PC-9 (cell line): ENCODE measurements at regions not wholly inside any gene's neighbourhood (a gene's known extent, or its start where the extent isn't known, plus 50 kb on each side); places are given as distances from the start of the nearest gene placed in this dataset.
"Not testable (repeated sequence)": the region's sequence is repeated elsewhere in the genome, so short reads cannot be mapped to it uniquely, and the experiment has no call there.

Experiments
- BruUV-seq: library from RNA; stranded (reverse); fragments of 400-500 nt; replicated peaks from 2 replicates; lab custom pipeline; 2021; lab: Mats Ljungman, UMichigan
- CTCF ChIA-PET: fragments of 300-600 bp; sonication (Branson Sonifier 250); formaldehyde crosslinking; loops from one replicate; lab custom pipeline; 2022; ENCODE audit warnings: antibody characterized with exemption; lab: Charles Lee
- POLR2A ChIA-PET: fragments of 300-600 bp; sonication (Branson Sonifier 250); formaldehyde crosslinking; loops from one replicate; lab custom pipeline; 2022; ENCODE audit warnings: antibody characterized with exemption; ENCODE audit not compliant: unreplicated experiment; lab: Charles Lee
- DNase-seq, 2 experiments: peaks; one replicate each; pipeline versions ENCODE4 v3.0.0 to v3.0.0-alpha.2; 2015 to 2022; ENCODE audit warnings: mixed read lengths in 1 of 2
- H2AFZ ChIP-seq: fragments of 200-600 bp; sonication (generic); 2 replicates; pipeline ENCODE4 v1.8.1; 2017; ENCODE audit warnings: antibody characterized with exemption
- H3F3A ChIP-seq: fragments of 200-600 bp; sonication (generic); 2 replicates; pipeline ENCODE4 v1.8.1; 2017; ENCODE audit warnings: antibody characterized with exemption, mild to moderate bottlenecking, low read depth; ENCODE audit not compliant: insufficient read depth
- H3K27ac ChIP-seq: fragments of 200-600 bp; sonication (generic); 2 replicates; pipeline ENCODE4 v1.6.1; 2016; ENCODE audit warnings: mixed run types
- H3K27me3 ChIP-seq: fragments of 200-600 bp; sonication (generic); 2 replicates; pipeline ENCODE4 v1.6.1; 2016; ENCODE audit warnings: low read depth, mixed run types; ENCODE audit not compliant: insufficient read depth
- H3K36me3 ChIP-seq: fragments of 200-600 bp; sonication (generic); 2 replicates; pipeline ENCODE4 v1.6.1; 2016; ENCODE audit warnings: low read depth, mixed run types
- H3K4me1 ChIP-seq: fragments of 200-600 bp; sonication (generic); replicated peaks from 2 replicates; pipeline ENCODE4 v1.6.1; 2016; ENCODE audit warnings: mixed run types; ENCODE audit not compliant: insufficient read depth
- H3K4me2 ChIP-seq: fragments of 200-600 bp; sonication (generic); 2 replicates; pipeline ENCODE4 v1.6.1; 2017; ENCODE audit warnings: mixed run types
- H3K4me3 ChIP-seq: fragments of 200-600 bp; sonication (generic); 2 replicates; pipeline ENCODE4 v1.6.1; 2016; ENCODE audit warnings: mixed run types
- H3K79me2 ChIP-seq: fragments of 200-600 bp; sonication (generic); 2 replicates; pipeline ENCODE4 v1.6.1; 2017; ENCODE audit warnings: low read depth, mixed run types
- H3K9me2 ChIP-seq: fragments of 200-600 bp; sonication (generic); 2 replicates; pipeline ENCODE4 v1.8.1; 2017; ENCODE audit warnings: mild to moderate bottlenecking; ENCODE audit not compliant: insufficient read depth
- H3K9me3 ChIP-seq: fragments of 200-600 bp; sonication (generic); 2 replicates; pipeline ENCODE4 v1.8.1; 2016; ENCODE audit warnings: low read depth; ENCODE audit not compliant: insufficient read depth
- H4K20me1 ChIP-seq: fragments of 200-600 bp; sonication (generic); 2 replicates; pipeline ENCODE4 v1.8.1; 2017; ENCODE audit not compliant: insufficient read depth
- CTCF ChIP-seq: fragments of 200-600 bp; sonication (generic); conservative IDR thresholded peaks from 2 replicates; pipeline ENCODE4 v1.6.1; 2017; ENCODE audit warnings: mixed run types, antibody characterized with exemption, mild to moderate bottlenecking, moderate library complexity
- EZH2 ChIP-seq: fragments of 200-600 bp; sonication (generic); IDR thresholded peaks from 2 replicates; pipeline ENCODE4 v1.8.0; 2017; ENCODE audit warnings: antibody characterized with exemption, low read depth
- intact Hi-C: fragments of 100-400 bp; cut with micrococcal nuclease; formaldehyde crosslinking; loops from one replicate; pipeline ENCODE4 v1.10.0; 2022; ENCODE audit not compliant: unreplicated experiment

GRCh38 chr14:105760691-105761344 is 234.4 kb downstream of the TMEM121 start:
- Histone ChIP-seq H3K9me3 (no peaks in the 10 kb centered on the region), H3F3A (no peaks in the 10 kb centered on the region), H3K36me3 (no peaks in the 10 kb centered on the region), H4K20me1 (no peaks in the 10 kb centered on the region), H3K79me2 (no peaks in the 10 kb centered on the region), H3K9me2 (no peaks in the 10 kb centered on the region), H3K27me3 (peaks cover 36% of the 10 kb centered on the region), H3K4me3 (no peak overlapping the region), H2AFZ (no peak overlapping the region), H3K27ac (no peak overlapping the region), H3K4me1 (no peaks in the 10 kb centered on the region), H3K4me2 (no peak overlapping the region)
- DNase-seq: no peak
- POLR2A ChIA-PET: no interaction called here
- intact Hi-C loops: no loop called here
- CTCF ChIA-PET: no interaction called here
- no TSS peak for BruUV-seq
- no peak for TF ChIP-seq CTCF
- no peak for TF ChIP-seq EZH2

DNA sequence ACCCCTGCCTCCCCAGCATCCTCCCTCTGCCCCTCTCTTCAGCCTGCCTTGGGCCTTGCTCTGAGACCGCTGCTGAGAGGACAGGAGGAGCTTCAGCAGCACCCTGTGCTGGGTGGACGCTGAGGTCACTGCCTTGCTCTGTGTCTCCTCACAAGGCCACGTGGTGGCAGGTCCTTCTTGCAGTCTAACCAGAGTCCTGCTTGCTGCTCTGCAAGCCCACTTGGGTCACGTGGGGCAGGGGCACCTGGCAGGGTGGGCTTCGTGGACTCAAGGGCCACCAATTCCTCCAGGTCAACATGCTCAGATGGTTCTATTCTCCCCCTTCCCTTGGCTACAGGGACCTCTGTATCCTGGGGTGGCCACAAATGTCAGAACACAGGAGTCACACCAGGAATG is 235.0 kb downstream of the TMEM121 start:
- H3K4me1 ChIP-seq, H3F3A ChIP-seq, BruUV-seq, H2AFZ ChIP-seq, H3K9me2 ChIP-seq, H4K20me1 ChIP-seq, CTCF ChIA-PET, H3K9me3 ChIP-seq, H3K79me2 ChIP-seq, H3K36me3 ChIP-seq, H3K4me3 ChIP-seq, H3K4me2 ChIP-seq, DNase-seq, POLR2A ChIA-PET, intact Hi-C loops, H3K27ac ChIP-seq: not testable (repeated sequence)
- H3K27me3 ChIP-seq: peaks cover 41% of the 10 kb centered on the region

GRCh38 chr14:105761842-105762241 is 235.5 kb downstream of the TMEM121 start:
- Histone ChIP-seq H3F3A (no peaks in the 10 kb centered on the region), H4K20me1 (no peaks in the 10 kb centered on the region), H3K4me1 (no peaks in the 10 kb centered on the region), H3K79me2 (no peaks in the 10 kb centered on the region), H3K9me2 (no peaks in the 10 kb centered on the region), H3K27ac (no peak overlapping the region), H3K27me3 (peaks cover 46% of the 10 kb centered on the region), H3K36me3 (no peaks in the 10 kb centered on the region), H3K4me2 (no peak overlapping the region), H2AFZ (no peak overlapping the region), H3K9me3 (no peaks in the 10 kb centered on the region), H3K4me3 (no peak overlapping the region)
- intact Hi-C loops: no loop called here
- ChIA-PET CTCF (no interaction called here), POLR2A (no interaction called here)
- no peak for TF ChIP-seq CTCF
- TF ChIP-seq EZH2: no peak
- no TSS peak for BruUV-seq
- DNase-seq: no peak

- BruUV-seq, intact Hi-C loops, DNase-seq, H3K79me2 ChIP-seq, H3K4me1 ChIP-seq, H3K9me2 ChIP-seq, H3F3A ChIP-seq, POLR2A ChIA-PET, H3K4me2 ChIP-seq, CTCF ChIA-PET, H4K20me1 ChIP-seq, H3K9me3 ChIP-seq, H3K27ac ChIP-seq, H3K36me3 ChIP-seq, H2AFZ ChIP-seq, H3K4me3 ChIP-seq: not testable (repeated sequence)
- peaks cover 47% of the 10 kb centered on the region for H3K27me3 ChIP-seq
These were observed 235.9 kb downstream of the TMEM121 start for GRCh38 chr14:105762262-105762661.

DNA sequence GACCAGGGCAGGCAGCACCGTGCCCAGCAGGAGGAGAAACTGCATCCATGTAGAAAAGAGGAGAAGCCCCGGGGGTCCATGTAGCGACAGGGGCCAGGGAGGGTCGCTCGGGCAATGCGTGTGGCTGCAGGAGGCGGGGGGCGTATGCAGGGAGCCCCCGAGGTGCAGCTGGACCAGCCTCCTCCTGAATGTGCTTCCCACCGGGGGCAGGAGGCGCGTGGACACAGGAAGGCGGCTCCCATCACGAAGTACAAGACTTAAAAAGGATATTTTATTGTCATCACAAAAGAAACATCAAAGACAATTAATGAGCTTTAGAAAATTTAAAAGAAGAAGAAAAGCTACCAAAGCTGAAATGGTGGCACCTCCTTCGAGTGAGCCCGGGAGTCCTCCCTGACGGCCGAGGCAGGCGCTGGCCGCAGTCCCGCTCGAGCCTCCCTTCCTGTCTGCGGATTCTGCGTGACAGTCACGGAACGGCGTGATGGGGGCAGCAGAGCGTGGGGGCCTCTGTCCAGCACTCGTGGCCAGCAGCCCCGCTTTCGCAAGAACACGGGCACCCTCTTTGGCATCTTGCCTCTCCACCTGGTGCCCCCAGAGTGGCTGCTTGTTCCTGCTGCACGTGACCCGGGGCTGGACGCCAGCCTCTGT is 238.0 kb downstream of the TMEM121 start:
- CTCF ChIA-PET, BruUV-seq, intact Hi-C loops: not testable (repeated sequence)

More for the DNA sequence above, 238.0 kb downstream of the TMEM121 start:
- POLR2A ChIA-PET, H3K4me3 ChIP-seq, H3K36me3 ChIP-seq, H3K4me1 ChIP-seq, DNase-seq, H3K79me2 ChIP-seq, H3K4me2 ChIP-seq, H4K20me1 ChIP-seq, H2AFZ ChIP-seq, H3K9me3 ChIP-seq, H3K9me2 ChIP-seq, H3F3A ChIP-seq, H3K27ac ChIP-seq: not testable (repeated sequence)
- peaks cover 44% of the 10 kb centered on the region for H3K27me3 ChIP-seq
